Esophagus squamous epithelium (tissue), 4 donors: ENCODE measurements at regions not wholly inside any gene's neighbourhood (a gene's known extent, or its start where the extent isn't known, plus 50 kb on each side); places are given as distances from the start of the nearest gene placed in this dataset.

ENCODE experiments used
- POLR2A ChIP-seq, 4 donors: fragments of 450-650 bp; IDR thresholded peaks; one replicate each; pipeline ENCODE4 v1.6.1; 2017; ENCODE audit warnings: antibody characterized with exemption in 4 of 4, mild to moderate bottlenecking in 4 of 4, moderate library complexity in 3 of 4
- TF ChIP-seq, protein P1 (sequence below), 6 experiments: fragments of 450-650 bp in 4 of 6; fragments of 200-600 bp in 2 of 6; sonication (generic) in 2 of 6; IDR thresholded peaks; one replicate each; pipeline ENCODE4 v1.5.1; 2016 to 2019; ENCODE audit warnings: antibody characterized with exemption in 6 of 6, mild to moderate bottlenecking in 4 of 6, moderate library complexity in 4 of 6

DNA sequence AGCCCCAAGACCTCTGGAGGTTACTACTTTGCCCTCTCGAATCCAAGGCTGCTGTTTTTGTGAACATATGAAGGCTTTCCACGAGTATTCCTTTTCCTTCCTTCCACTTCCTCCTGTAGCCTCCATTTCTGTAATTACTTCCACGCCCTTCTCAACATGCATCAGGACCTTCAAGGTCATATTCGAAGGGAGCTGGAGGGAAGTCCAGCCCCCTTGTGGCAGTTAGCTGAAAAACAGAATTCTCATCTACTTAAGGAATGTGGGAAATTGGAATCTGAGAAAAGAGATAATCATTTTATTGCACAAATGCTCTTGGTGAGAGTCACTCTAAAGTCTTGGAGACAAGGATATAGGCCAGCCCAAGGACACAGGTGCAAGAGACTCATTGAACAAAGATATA, 1000.2 kb downstream of the TDRD15 start:
- TF ChIP-seq POLR2A (IDR thresholded peaks at IDR 0.05), result no peak
- TF ChIP-seq, protein P1, sequence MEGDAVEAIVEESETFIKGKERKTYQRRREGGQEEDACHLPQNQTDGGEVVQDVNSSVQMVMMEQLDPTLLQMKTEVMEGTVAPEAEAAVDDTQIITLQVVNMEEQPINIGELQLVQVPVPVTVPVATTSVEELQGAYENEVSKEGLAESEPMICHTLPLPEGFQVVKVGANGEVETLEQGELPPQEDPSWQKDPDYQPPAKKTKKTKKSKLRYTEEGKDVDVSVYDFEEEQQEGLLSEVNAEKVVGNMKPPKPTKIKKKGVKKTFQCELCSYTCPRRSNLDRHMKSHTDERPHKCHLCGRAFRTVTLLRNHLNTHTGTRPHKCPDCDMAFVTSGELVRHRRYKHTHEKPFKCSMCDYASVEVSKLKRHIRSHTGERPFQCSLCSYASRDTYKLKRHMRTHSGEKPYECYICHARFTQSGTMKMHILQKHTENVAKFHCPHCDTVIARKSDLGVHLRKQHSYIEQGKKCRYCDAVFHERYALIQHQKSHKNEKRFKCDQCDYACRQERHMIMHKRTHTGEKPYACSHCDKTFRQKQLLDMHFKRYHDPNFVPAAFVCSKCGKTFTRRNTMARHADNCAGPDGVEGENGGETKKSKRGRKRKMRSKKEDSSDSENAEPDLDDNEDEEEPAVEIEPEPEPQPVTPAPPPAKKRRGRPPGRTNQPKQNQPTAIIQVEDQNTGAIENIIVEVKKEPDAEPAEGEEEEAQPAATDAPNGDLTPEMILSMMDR (IDR thresholded peaks at IDR 0.05), result no peak
